Adrenal gland (tissue), 5 donors: ENCODE measurements at regions not wholly inside any gene's neighbourhood (a gene's known extent, or its start where the extent isn't known, plus 50 kb on each side); places are given as distances from the start of the nearest gene placed in this dataset.

Experiments used
- CTCF ChIP-seq, 6 experiments: fragments of 450-650 bp in 4 of 6; fragments of 200-600 bp in 2 of 6; sonication (generic) in 1 of 6; IDR thresholded peaks; 1 replicate in 5 of 6; 2 replicates in 1 of 6; pipeline versions ENCODE4 v1.5.1 to v1.8.0; 2016 to 2021; ENCODE audit warnings: antibody characterized with exemption in 6 of 6, mild to moderate bottlenecking in 2 of 6, moderate library complexity in 1 of 6
- POLR2A ChIP-seq, 2 donors: fragments of 450-650 bp; IDR thresholded peaks; one replicate each; pipeline ENCODE4 v1.6.1; 2017; ENCODE audit warnings: antibody characterized with exemption in 2 of 2, mild to moderate bottlenecking in 2 of 2, moderate library complexity in 1 of 2
- donor health status: DM: no; HTN: no; CAD: no.

GRCh38 chr17:56694825-56695224, 101.3 kb downstream of the NOG start:
- TF ChIP-seq CTCF (IDR thresholded peaks at IDR 0.05) = no peak
- no peak for TF ChIP-seq POLR2A (IDR thresholded peaks at IDR 0.05)
